Gastroesophageal sphincter (tissue), 4 donors: ENCODE measurements at regions not wholly inside any gene's neighbourhood (a gene's known extent, or its start where the extent isn't known, plus 50 kb on each side); places are given as distances from the start of the nearest gene placed in this dataset.

Experiments
- ATAC-seq: fragments of 150-250 bp; one replicate; pipeline ENCODE4 v1.9.1; 2016; ENCODE audit warnings: mild to moderate bottlenecking, moderate library complexity
- H3K27ac ChIP-seq, 4 donors: fragments of 200-600 bp; sonication (generic) in 3 of 4; 1 replicate in 3 of 4; 2 replicates in 1 of 4; pipeline ENCODE4 v1.5.1; 2016 to 2019
- H3K27me3 ChIP-seq: fragments of 200-600 bp; sonication (generic); one replicate; pipeline ENCODE4 v1.5.1; 2019
- H3K36me3 ChIP-seq, 2 donors: fragments of 200-600 bp; sonication (generic); one replicate each; pipeline ENCODE4 v1.5.1; 2019; ENCODE audit warnings: control low read depth in 1 of 2
- H3K4me1 ChIP-seq, 3 donors: fragments of 200-600 bp; sonication (generic); 1 replicate in 2 of 3; 2 replicates in 1 of 3; pipeline ENCODE4 v1.5.1; 2016 to 2019; ENCODE audit warnings: control low read depth in 2 of 3
- H3K4me3 ChIP-seq, 2 donors: fragments of 200-600 bp; sonication (generic); one replicate each; pipeline ENCODE4 v1.5.1; 2019; ENCODE audit warnings: mild to moderate bottlenecking in 1 of 2, moderate library complexity in 1 of 2
- H3K9me3 ChIP-seq, 3 donors: fragments of 200-600 bp; sonication (generic); one replicate each; pipeline ENCODE4 v1.5.1; 2017 to 2019; ENCODE audit warnings: control low read depth in 2 of 3
- EP300 ChIP-seq: sonication (generic); formaldehyde crosslinking; IDR thresholded peaks from one replicate; pipeline ENCODE4 v1.6.1; 2017; ENCODE audit warnings: antibody characterized with exemption, mild to moderate bottlenecking
- POLR2A ChIP-seq, 2 donors: fragments of 450-650 bp; IDR thresholded peaks; one replicate each; pipeline ENCODE4 v1.6.1; 2017; ENCODE audit warnings: antibody characterized with exemption in 2 of 2, mild to moderate bottlenecking in 2 of 2, moderate library complexity in 1 of 2
- POLR2AphosphoS5 ChIP-seq: sonication (generic); formaldehyde crosslinking; IDR thresholded peaks from one replicate; pipeline ENCODE4 v1.6.1; 2017; ENCODE audit warnings: antibody characterized with exemption
- WGBS, 2 donors: methylation state at CpG; one replicate each; pipeline ENCODE4 v1.1.5; 2018; ENCODE audit warnings: low coverage in 1 of 2; 5-methylcytosine and 5-hydroxymethylcytosine counted together
- TF ChIP-seq, protein P1 (sequence below), 4 experiments: fragments of 200-600 bp in 2 of 4; fragments of 450-650 bp in 2 of 4; sonication (generic) in 1 of 4; IDR thresholded peaks; one replicate each; pipeline ENCODE4 v1.5.1; 2017 to 2019; ENCODE audit warnings: antibody characterized with exemption in 4 of 4, mild to moderate bottlenecking in 2 of 4, moderate library complexity in 2 of 4

- TF ChIP-seq, protein P1, sequence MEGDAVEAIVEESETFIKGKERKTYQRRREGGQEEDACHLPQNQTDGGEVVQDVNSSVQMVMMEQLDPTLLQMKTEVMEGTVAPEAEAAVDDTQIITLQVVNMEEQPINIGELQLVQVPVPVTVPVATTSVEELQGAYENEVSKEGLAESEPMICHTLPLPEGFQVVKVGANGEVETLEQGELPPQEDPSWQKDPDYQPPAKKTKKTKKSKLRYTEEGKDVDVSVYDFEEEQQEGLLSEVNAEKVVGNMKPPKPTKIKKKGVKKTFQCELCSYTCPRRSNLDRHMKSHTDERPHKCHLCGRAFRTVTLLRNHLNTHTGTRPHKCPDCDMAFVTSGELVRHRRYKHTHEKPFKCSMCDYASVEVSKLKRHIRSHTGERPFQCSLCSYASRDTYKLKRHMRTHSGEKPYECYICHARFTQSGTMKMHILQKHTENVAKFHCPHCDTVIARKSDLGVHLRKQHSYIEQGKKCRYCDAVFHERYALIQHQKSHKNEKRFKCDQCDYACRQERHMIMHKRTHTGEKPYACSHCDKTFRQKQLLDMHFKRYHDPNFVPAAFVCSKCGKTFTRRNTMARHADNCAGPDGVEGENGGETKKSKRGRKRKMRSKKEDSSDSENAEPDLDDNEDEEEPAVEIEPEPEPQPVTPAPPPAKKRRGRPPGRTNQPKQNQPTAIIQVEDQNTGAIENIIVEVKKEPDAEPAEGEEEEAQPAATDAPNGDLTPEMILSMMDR (IDR thresholded peaks at IDR 0.05) = no peak
- H3K9me3 ChIP-seq = peaks cover 0 to 13% (median 0%) of the 10 kb centered on the region in 3 donors
- no peak for ATAC-seq
- H3K27ac ChIP-seq = no peak overlapping the region
- H3K36me3 ChIP-seq = no peaks in the 10 kb centered on the region
- H3K4me3 ChIP-seq = no peak overlapping the region
- no peaks in the 10 kb centered on the region for H3K4me1 ChIP-seq
- 20 to 23% methylated on average over 3 of the region's 3 CpGs for WGBS, 2 donors
- peaks cover 4% of the 10 kb centered on the region for H3K27me3 ChIP-seq
These were observed 111.2 kb upstream of the OLIG2 start for GRCh38 chr21:32914424-32915039.

DNA sequence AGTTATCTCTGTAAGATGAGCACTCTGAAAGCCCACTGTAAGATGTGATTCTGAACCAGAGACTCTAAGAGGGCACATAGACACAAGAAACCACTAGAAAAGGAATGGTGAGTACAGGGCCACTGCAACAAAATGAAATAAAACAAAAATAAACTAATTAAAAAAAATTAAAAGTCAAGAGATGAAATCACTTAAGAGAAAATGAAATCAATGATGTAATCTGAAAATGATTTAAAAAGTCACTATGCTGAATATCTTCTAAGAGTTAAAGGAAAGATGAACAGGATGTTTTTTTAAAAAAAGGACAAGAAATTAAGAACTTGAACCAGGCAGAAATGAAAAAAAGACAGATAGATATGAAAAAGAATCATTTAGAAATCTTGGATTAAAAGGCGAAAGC is 110.6 kb upstream of the OLIG2 start:
- Histone ChIP-seq H3K36me3 (no peaks in the 10 kb centered on the region), H3K9me3 (peaks cover 0 to 13% (median 0%) of the 10 kb centered on the region in 3 donors), H3K27ac (no peak overlapping the region), H3K27me3 (peaks cover 4% of the 10 kb centered on the region), H3K4me1 (no peaks in the 10 kb centered on the region), H3K4me3 (no peak overlapping the region)
- no peak for ATAC-seq
- WGBS, 2 donors = 78% methylated on average over 1 of the region's 1 CpG; no CpG with 5 or more reads in 1 of the 2 donors
- TF ChIP-seq POLR2AphosphoS5 (no peak), EP300 (no peak), POLR2A (IDR thresholded peaks at IDR 0.05) (no peak)
- TF ChIP-seq, protein P1 (IDR thresholded peaks at IDR 0.05) = no peak

DNA sequence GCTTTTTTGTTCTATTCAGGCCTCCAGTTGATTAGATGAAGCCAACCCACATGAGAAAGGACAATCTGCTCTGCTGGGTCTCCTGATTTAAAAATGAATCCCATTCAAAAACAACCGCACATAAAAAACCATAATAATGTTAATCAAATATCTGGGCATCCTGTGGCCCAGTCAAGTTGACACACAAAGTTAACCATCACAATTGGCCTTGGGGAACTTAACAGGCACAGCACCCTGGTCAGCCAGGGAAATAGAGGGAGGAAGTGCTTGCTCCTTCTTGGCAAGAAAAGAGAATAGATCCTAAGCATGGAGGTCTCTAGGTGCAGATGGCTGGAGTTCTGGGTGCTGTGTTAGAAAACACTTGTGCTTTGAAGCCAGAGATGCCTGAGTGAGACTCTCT is 109.6 kb upstream of the OLIG2 start:
- Histone ChIP-seq H3K27ac (no peak overlapping the region), H3K36me3 (no peaks in the 10 kb centered on the region), H3K4me1 (no peaks in the 10 kb centered on the region), H3K27me3 (peaks cover 4% of the 10 kb centered on the region), H3K4me3 (no peak overlapping the region), H3K9me3 (peaks cover 0 to 13% (median 0%) of the 10 kb centered on the region in 3 donors)
- WGBS, 2 donors = 91% methylated on average over 1 of the region's 1 CpG; no CpG with 5 or more reads in 1 of the 2 donors
- no peak for TF ChIP-seq POLR2AphosphoS5
- no peak for TF ChIP-seq EP300
- no peak for TF ChIP-seq POLR2A (IDR thresholded peaks at IDR 0.05)
- TF ChIP-seq, protein P1 (IDR thresholded peaks at IDR 0.05) = no peak
- ATAC-seq = no peak

DNA sequence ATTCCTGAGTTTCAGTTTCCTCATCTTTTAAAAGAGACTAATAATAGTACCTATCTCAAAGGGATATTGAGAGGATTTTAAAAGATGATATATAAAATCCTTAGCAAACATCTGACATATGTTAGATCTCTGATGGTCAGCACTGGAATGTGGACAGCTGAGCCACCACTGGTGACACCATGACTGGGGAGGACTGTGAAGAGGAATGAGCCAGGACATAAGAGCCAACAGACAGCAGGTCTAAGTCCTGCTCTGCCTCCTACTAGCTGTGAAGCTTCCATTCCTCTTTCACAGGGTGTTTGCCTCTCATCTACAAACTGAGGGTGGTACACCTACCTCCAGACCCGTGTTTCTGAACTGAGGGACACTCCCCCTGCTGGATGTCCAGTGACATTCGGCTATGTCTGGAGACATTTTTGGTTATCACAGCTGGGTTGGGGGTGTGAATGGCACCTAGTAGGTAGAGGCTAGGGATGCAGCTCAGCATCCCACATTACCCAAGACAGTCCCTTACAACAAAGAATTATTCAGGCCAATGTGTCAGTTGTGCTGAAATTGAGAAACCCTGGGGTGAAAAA is 109.1 kb upstream of the OLIG2 start:
- Histone ChIP-seq H3K4me1 (no peaks in the 10 kb centered on the region), H3K27me3 (peaks cover 4% of the 10 kb centered on the region), H3K9me3 (peaks cover 0 to 13% (median 0%) of the 10 kb centered on the region in 3 donors), H3K27ac (no peak overlapping the region), H3K36me3 (no peaks in the 10 kb centered on the region), H3K4me3 (no peak overlapping the region)
- ATAC-seq = no peak
- 50% methylated on average over 1 of the region's 2 CpGs; no CpG with 5 or more reads in 1 of the 2 donors for WGBS, 2 donors
- TF ChIP-seq, protein P1 (IDR thresholded peaks at IDR 0.05) = no peak
- no peak for TF ChIP-seq EP300
- no peak for TF ChIP-seq POLR2A (IDR thresholded peaks at IDR 0.05)
- TF ChIP-seq POLR2AphosphoS5 = no peak
